ENCODE measurements at regions not wholly inside any gene's neighbourhood (a gene's known extent, or its start where the extent isn't known, plus 50 kb on each side); places are given as distances from the start of the nearest gene placed in this dataset.

GRCh38 chr6:94088870-94089269 lies 669.5 kb upstream of the EPHA7 start:
- no peaks in the 10 kb centered on the region for H4K20me1 ChIP-seq (ENCODE audit: insufficient read depth)
- H2AFZ ChIP-seq (ENCODE audit: low read depth): no peak overlapping the region
- ChIA-PET CTCF (no interaction called here), POLR2A (no interaction called here)
- TF ChIP-seq USF1 (IDR thresholded peaks at IDR 0.05; ENCODE audit: borderline replicate concordance, low read depth) (no peak), GABPA (IDR thresholded peaks at IDR 0.05; ENCODE audit: low read depth) (no peak), JUND (IDR thresholded peaks at IDR 0.05) (no peak), REST (IDR thresholded peaks at IDR 0.05; ENCODE audit: low read depth, low read length) (no peak), TCF12 (IDR thresholded peaks at IDR 0.05) (no peak), RFX5 (IDR thresholded peaks at IDR 0.05; ENCODE audit: low read length) (no peak)
- TF ChIP-seq, protein P1, sequence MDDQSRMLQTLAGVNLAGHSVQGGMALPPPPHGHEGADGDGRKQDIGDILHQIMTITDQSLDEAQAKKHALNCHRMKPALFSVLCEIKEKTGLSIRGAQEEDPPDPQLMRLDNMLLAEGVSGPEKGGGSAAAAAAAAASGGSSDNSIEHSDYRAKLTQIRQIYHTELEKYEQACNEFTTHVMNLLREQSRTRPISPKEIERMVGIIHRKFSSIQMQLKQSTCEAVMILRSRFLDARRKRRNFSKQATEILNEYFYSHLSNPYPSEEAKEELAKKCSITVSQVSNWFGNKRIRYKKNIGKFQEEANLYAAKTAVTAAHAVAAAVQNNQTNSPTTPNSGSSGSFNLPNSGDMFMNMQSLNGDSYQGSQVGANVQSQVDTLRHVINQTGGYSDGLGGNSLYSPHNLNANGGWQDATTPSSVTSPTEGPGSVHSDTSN (IDR thresholded peaks at IDR 0.05): no peak
- no peak overlapping the region for H3K4me2 ChIP-seq
- no peaks in the 10 kb centered on the region for H3K9me3 ChIP-seq
- H3K4me3 ChIP-seq (ENCODE audit: low read depth in 2 of 2, low read length in 1 of 2): no peak overlapping the region
- no peak overlapping the region for H3K9ac ChIP-seq
- DNase-seq: no peak
- H3K9me2 ChIP-seq: no peaks in the 10 kb centered on the region
- H3K79me2 ChIP-seq (ENCODE audit: insufficient read depth): no peaks in the 10 kb centered on the region
- no peak overlapping the region for H3K27ac ChIP-seq (ENCODE audit: low read depth in 2 of 2, low read length in 1 of 2)
- H3K4me1 ChIP-seq (ENCODE audit: control insufficient read depth in 1 of 2, insufficient read depth in 2 of 2, low read depth in 1 of 2, low read length in 1 of 2): no peaks in the 10 kb centered on the region
- no peaks in the 10 kb centered on the region for H3F3A ChIP-seq (replicated peaks; ENCODE audit: insufficient read depth)
- H3K27me3 ChIP-seq (ENCODE audit: insufficient read depth): no peaks in the 10 kb centered on the region
- no peaks in the 10 kb centered on the region for H3K36me3 ChIP-seq (replicated peaks in 1 of 2; ENCODE audit: control insufficient read depth in 1 of 2, insufficient read depth in 2 of 2, low read length in 1 of 2)

DNA sequence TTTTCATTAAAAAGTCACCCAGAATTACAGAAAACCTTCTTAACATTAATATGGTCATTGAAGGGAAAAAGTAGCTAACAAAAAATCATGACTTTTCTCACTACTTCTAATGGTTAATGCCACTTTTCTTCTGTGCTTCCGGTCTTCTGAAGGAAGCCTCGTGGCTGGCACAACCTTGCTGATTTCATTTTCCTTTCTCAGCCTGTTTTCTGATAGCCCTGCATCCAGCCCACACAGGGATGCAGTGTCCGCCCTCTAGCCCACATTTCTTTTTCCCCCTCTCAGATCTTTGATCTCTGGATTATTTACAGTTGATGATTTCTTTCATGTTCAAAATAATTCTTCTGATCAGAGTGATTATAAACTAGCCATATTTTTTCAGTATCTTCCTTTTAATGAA lies 655.4 kb upstream of the EPHA7 start:
- Histone ChIP-seq H4K20me1 (ENCODE audit: insufficient read depth) (no peaks in the 10 kb centered on the region), H3K27me3 (ENCODE audit: insufficient read depth) (no peaks in the 10 kb centered on the region), H3K9me2 (no peaks in the 10 kb centered on the region), H3K36me3 (replicated peaks in 1 of 2; ENCODE audit: control insufficient read depth in 1 of 2, insufficient read depth in 2 of 2, low read length in 1 of 2) (no peaks in the 10 kb centered on the region), H2AFZ (ENCODE audit: low read depth) (no peak overlapping the region), H3K9me3 (no peaks in the 10 kb centered on the region), H3K4me1 (ENCODE audit: control insufficient read depth in 1 of 2, insufficient read depth in 2 of 2, low read depth in 1 of 2, low read length in 1 of 2) (no peaks in the 10 kb centered on the region), H3K4me3 (ENCODE audit: low read depth in 2 of 2, low read length in 1 of 2) (no peak overlapping the region), H3K79me2 (ENCODE audit: insufficient read depth) (no peaks in the 10 kb centered on the region), H3K27ac (ENCODE audit: low read depth in 2 of 2, low read length in 1 of 2) (no peak overlapping the region), H3K9ac (no peak overlapping the region), H3K4me2 (no peak overlapping the region; the same call in 1 of the 2 replicates), H3F3A (replicated peaks; ENCODE audit: insufficient read depth) (no peaks in the 10 kb centered on the region)
- no peak for TF ChIP-seq CHD2 (IDR thresholded peaks at IDR 0.05; ENCODE audit: low read length, partially characterized antibody)
- TF ChIP-seq FOXJ3 (CRISPR knock-in tag; IDR thresholded peaks at IDR 0.05): no peak
- TF ChIP-seq ELF1 (IDR thresholded peaks at IDR 0.05): no peak
- TF ChIP-seq IRF3 (IDR thresholded peaks at IDR 0.05; ENCODE audit: low read depth, low read length): no peak
- no peak for TF ChIP-seq POLR2AphosphoS5 (IDR thresholded peaks at IDR 0.05; ENCODE audit: low read depth, low read length)
- no peak for TF ChIP-seq SMC3 (IDR thresholded peaks at IDR 0.05; ENCODE audit: low read depth, low read length)
- no peak for TF ChIP-seq REST (IDR thresholded peaks at IDR 0.05; ENCODE audit: low read depth, low read length)
- TF ChIP-seq SIN3A (IDR thresholded peaks at IDR 0.05; ENCODE audit: borderline replicate concordance, low read depth, low read length): no peak
- 8% methylated on average over 3 of the region's 3 CpGs for WGBS (ENCODE audit: low lambda C conversion rate)
- ChIA-PET POLR2A (no interaction called here), CTCF (no interaction called here)
- DNase-seq: no peak

Measured in SK-N-SH (cell line).